ENCODE measurements at regions not wholly inside any gene's neighbourhood (a gene's known extent, or its start where the extent isn't known, plus 50 kb on each side); places are given as distances from the start of the nearest gene placed in this dataset.
A peak's percentile ranks its signal among the peaks of the same experiment; 100 is the strongest.

- no peak overlapping the region for H3K4me3 ChIP-seq (ENCODE audit: low read depth, low read length)
- peak; percentile 68 for DNase-seq (ENCODE audit: low read depth)
- TF ChIP-seq CTCF (IDR thresholded peaks at IDR 0.05; ENCODE audit: insufficient read depth, low read depth, low read length, missing control alignments) = peak; percentile 75
Observed at GRCh38 chr7:142357953-142358520, 100.2 kb upstream of the PRSS58 start.

- no peak for DNase-seq (ENCODE audit: low read depth)
- no peak overlapping the region for H3K4me3 ChIP-seq (ENCODE audit: low read depth, low read length)
- TF ChIP-seq CTCF (IDR thresholded peaks at IDR 0.05; ENCODE audit: insufficient read depth, low read depth, low read length, missing control alignments) = no peak
Observed at GRCh38 chr7:142356166-142356565, 98.3 kb upstream of the PRSS58 start.

GRCh38 chr7:142355328-142355727 is 97.5 kb upstream of the PRSS58 start:
- DNase-seq (ENCODE audit: low read depth) = no peak
- H3K4me3 ChIP-seq (ENCODE audit: low read depth, low read length) = no peak overlapping the region
- no peak for TF ChIP-seq CTCF (IDR thresholded peaks at IDR 0.05; ENCODE audit: insufficient read depth, low read depth, low read length, missing control alignments)

- DNase-seq (ENCODE audit: low read depth) = no peak
- no peak for TF ChIP-seq CTCF (IDR thresholded peaks at IDR 0.05; ENCODE audit: insufficient read depth, low read depth, low read length, missing control alignments)
- H3K4me3 ChIP-seq (ENCODE audit: low read depth, low read length) = no peak overlapping the region
Observed at GRCh38 chr7:142353147-142354060, 95.5 kb upstream of the PRSS58 start.

GRCh38 chr7:142352543-142352942 is 94.7 kb upstream of the PRSS58 start:
- no peak overlapping the region for H3K4me3 ChIP-seq (ENCODE audit: low read depth, low read length)
- TF ChIP-seq CTCF (IDR thresholded peaks at IDR 0.05; ENCODE audit: insufficient read depth, low read depth, low read length, missing control alignments) = no peak
- no peak for DNase-seq (ENCODE audit: low read depth)

GRCh38 chr7:142351145-142351544 is 93.3 kb upstream of the PRSS58 start:
- TF ChIP-seq CTCF (IDR thresholded peaks at IDR 0.05; ENCODE audit: insufficient read depth, low read depth, low read length, missing control alignments) = no peak
- no peak for DNase-seq (ENCODE audit: low read depth)
- no peak overlapping the region for H3K4me3 ChIP-seq (ENCODE audit: low read depth, low read length)

All from GM12865 (cell line).